A673 (cell line): ENCODE measurements at regions not wholly inside any gene's neighbourhood (a gene's known extent, or its start where the extent isn't known, plus 50 kb on each side); places are given as distances from the start of the nearest gene placed in this dataset.

Experiments
- CTCF ChIP-seq: fragments of 300-800, 200-600 bp; sonication (generic); conservative IDR thresholded peaks from 2 replicates; pipeline ENCODE4 v1.5.1; 2017; ENCODE audit warnings: low read depth, mild to moderate bottlenecking, antibody characterized with exemption, low read length, moderate library complexity, mixed read lengths
- EZH2 ChIP-seq: fragments of 200-600 bp; sonication (generic); IDR thresholded peaks from 2 replicates; pipeline ENCODE4 v1.6.1; 2017; ENCODE audit warnings: borderline replicate concordance, low read depth, mild to moderate bottlenecking, mixed read lengths, antibody characterized with exemption, low read length; ENCODE audit not compliant: poor library complexity, severe bottlenecking

- TF ChIP-seq CTCF (no peak), EZH2 (no peak)
These were observed 180.8 kb upstream of the GPC6 start for GRCh38 chr13:93045836-93046235.
